ENCODE measurements at regions not wholly inside any gene's neighbourhood (a gene's known extent, or its start where the extent isn't known, plus 50 kb on each side); places are given as distances from the start of the nearest gene placed in this dataset.
"Not testable (repeated sequence)": the region's sequence is repeated elsewhere in the genome, so short reads cannot be mapped to it uniquely, and the experiment has no call there.

DNA sequence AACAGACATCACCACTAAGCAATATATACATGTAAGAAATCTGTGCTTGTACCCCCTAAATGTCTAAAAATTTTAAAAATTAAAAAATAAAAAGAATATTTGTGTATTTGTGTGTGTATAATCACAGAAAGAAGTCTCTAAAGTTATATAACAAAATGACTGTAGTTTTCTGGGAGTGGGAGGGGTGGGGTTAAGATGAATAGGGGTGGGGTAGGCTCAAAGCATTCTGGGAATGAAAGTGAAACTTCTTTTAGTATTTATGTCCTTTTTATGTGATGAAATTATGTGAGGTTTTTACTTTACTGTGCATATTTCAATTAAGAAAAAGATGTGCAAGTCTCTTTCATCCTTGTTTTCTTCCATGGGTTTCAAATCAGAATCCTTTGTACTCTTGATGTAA, 65.3 kb downstream of the FASLG start:
- TF ChIP-seq POLR2AphosphoS5 (IDR thresholded peaks at IDR 0.05), result no peak
- no peak for TF ChIP-seq POLR2A (IDR thresholded peaks at IDR 0.05)
- TF ChIP-seq, protein P1, sequence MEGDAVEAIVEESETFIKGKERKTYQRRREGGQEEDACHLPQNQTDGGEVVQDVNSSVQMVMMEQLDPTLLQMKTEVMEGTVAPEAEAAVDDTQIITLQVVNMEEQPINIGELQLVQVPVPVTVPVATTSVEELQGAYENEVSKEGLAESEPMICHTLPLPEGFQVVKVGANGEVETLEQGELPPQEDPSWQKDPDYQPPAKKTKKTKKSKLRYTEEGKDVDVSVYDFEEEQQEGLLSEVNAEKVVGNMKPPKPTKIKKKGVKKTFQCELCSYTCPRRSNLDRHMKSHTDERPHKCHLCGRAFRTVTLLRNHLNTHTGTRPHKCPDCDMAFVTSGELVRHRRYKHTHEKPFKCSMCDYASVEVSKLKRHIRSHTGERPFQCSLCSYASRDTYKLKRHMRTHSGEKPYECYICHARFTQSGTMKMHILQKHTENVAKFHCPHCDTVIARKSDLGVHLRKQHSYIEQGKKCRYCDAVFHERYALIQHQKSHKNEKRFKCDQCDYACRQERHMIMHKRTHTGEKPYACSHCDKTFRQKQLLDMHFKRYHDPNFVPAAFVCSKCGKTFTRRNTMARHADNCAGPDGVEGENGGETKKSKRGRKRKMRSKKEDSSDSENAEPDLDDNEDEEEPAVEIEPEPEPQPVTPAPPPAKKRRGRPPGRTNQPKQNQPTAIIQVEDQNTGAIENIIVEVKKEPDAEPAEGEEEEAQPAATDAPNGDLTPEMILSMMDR (IDR thresholded peaks at IDR 0.05), result no peak
- no peaks in the 10 kb centered on the region for H3K4me1 ChIP-seq
- intact Hi-C loops (cut with DNase I; ENCODE audit: low total_unique reads), result no loop called here

DNA sequence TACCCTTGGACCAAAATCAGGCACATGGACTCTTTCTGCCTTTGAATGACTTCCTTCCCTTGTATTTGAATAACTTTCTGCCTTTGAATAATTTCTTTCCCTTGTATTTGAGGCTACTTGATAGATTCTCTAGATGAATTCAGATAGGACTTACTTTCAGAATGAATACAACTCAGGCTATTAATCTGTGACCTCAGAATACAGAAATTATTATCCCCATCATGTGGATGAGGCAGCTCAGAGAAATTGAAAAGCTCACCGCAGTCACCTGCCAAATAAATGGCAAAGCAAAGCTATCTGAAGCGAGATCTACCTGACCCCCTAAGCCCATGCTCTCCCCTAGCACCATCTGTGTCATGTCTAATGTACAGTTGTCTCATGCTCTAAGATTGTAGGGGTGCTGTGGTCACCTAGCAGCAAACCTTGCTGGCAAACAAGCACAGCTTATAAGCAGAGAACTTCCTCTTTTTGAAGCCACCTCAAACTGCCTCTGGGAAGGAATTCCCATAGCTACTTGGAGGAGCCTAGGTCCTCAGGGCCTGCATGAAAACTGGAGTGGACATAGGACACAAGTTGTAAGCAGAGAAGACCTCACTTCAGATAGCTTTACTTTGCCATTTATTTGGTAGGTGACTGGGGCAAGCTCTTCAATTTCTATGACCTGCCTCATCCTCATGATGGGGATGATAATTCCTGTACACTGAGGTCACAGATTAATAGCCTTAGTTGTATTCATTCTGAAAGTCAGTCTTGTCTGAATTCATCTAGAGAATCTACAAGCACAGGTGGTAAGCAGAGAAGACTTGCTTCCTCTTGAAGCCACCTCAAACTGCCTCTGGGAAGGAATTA, 66.1 kb downstream of the FASLG start:
- TF ChIP-seq POLR2A (IDR thresholded peaks at IDR 0.05), result no peak
- TF ChIP-seq POLR2AphosphoS5 (IDR thresholded peaks at IDR 0.05), result no peak
- TF ChIP-seq, protein P1 (IDR thresholded peaks at IDR 0.05), result no peak
- Histone ChIP-seq H3K4me1 (no peaks in the 10 kb centered on the region), H3K9me3 (peaks cover 0 to 5% of the 10 kb centered on the region in 2 donors), H3K4me3 (no peak overlapping the region), H3K27me3 (no peaks in the 10 kb centered on the region), H3K27ac (no peak overlapping the region), H3K36me3 (no peaks in the 10 kb centered on the region)
- intact Hi-C loops (cut with DNase I; ENCODE audit: low total_unique reads), result no loop called here
- no peak for DNase-seq (ENCODE audit: low spot score in 2 of 2)

More for the DNA sequence above, 65.3 kb downstream of the FASLG start:
- Histone ChIP-seq H3K4me3 (no peak overlapping the region), H3K27me3 (no peaks in the 10 kb centered on the region), H3K27ac (no peak overlapping the region), H3K36me3 (no peaks in the 10 kb centered on the region), H3K9me3 (peaks cover 0 to 5% of the 10 kb centered on the region in 2 donors)
- DNase-seq (ENCODE audit: low spot score in 2 of 2), result no peak

DNA sequence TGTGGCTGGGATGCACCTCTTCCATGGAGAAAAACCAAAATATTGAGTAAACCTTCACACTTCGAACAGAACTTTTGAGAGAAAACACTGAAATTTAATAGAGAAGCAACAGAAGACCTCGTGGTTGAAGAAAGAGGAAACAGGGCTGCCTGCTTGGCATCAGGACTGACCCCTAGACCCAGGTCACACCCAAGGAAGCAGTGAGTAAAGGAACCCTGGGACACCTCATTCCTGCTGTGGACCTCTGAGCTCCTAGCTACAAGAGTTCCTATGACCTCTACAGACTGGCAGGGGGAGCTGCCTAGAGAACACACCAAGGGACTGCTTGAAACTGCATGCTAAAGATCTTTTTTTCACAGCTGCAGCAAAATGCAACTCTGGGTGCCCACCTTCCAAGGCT, 67.8 kb downstream of the FASLG start:
- no peaks in the 10 kb centered on the region for H3K4me1 ChIP-seq
- H3K27ac ChIP-seq, result no peak overlapping the region
- H3K36me3 ChIP-seq, result no peaks in the 10 kb centered on the region
- DNase-seq (ENCODE audit: low spot score in 2 of 2), result no peak
- peaks cover 0 to 5% of the 10 kb centered on the region in 2 donors for H3K9me3 ChIP-seq
- TF ChIP-seq POLR2A (IDR thresholded peaks at IDR 0.05) (no peak), POLR2AphosphoS5 (IDR thresholded peaks at IDR 0.05) (no peak)
- TF ChIP-seq, protein P1 (IDR thresholded peaks at IDR 0.05), result no peak
- intact Hi-C loops (cut with DNase I; ENCODE audit: low total_unique reads), result no loop called here
- no peaks in the 10 kb centered on the region for H3K27me3 ChIP-seq
- no peak overlapping the region for H3K4me3 ChIP-seq

DNA sequence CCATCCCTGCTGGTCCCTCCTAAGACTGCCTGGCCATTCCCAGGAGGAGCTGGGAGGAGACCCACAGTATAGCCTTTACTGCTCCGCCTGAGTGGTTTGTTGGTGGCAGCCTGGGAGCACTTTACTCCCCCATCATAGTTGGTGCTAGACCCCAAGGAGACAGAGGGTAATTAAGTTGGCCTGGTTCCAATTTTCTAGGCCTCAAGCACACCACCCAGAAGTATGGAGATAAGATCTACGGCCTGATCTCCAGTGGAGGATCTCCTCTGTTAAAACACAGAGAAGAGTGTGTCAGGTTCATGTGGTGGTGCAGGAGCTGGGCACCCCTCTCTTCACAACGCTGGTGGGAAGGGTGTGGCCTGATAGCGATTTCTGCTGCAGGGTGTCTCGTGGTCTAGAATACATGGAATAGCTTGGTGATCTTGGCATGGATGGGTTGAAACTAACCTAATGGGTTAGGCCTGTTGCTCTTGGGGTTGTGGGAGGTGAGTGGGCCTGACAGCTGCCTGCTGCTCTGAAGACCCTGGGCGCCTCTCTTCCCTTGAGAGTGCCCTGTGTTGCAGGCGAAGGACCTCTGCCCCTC, 68.5 kb downstream of the FASLG start:
- Histone ChIP-seq H3K36me3 (no peaks in the 10 kb centered on the region), H3K4me1 (no peaks in the 10 kb centered on the region), H3K27ac (no peak overlapping the region), H3K27me3 (no peaks in the 10 kb centered on the region), H3K4me3 (no peak overlapping the region), H3K9me3 (peaks cover 0 to 5% of the 10 kb centered on the region in 2 donors)
- DNase-seq (ENCODE audit: low spot score in 2 of 2), result no peak
- intact Hi-C loops (cut with DNase I; ENCODE audit: low total_unique reads), result no loop called here
- no peak for TF ChIP-seq POLR2A (IDR thresholded peaks at IDR 0.05)
- no peak for TF ChIP-seq POLR2AphosphoS5 (IDR thresholded peaks at IDR 0.05)
- TF ChIP-seq, protein P1 (IDR thresholded peaks at IDR 0.05), result no peak

DNA sequence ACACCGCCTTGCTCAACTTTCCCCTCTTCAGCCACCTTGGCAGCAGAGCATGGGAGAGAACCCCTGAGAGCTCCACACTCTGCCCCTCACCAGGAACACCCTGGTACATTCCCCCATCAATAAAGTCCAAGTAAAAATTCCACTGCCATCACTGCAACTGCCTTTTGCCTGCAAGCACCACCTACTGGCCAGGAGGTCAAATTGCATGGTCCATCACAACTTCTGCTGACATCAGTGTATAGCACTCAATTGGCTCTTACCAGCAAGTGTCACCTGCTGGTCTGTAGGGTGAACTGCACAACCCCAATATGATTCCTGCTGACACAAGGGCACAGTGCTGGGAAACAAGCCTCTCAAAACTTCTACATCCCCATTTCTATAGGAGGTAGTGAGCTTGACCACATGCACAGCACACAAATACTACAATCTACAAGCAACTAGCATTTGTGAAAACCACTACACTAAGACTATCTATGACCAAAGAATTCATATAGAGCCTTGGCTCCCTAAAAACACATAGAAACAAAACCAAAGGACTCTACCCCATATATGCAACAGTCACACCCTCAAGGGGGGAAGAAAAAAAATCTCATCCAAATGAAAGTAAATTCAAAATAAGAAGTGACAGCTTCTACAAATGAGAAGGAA, 69.2 kb downstream of the FASLG start:
- Histone ChIP-seq H3K27me3 (no peaks in the 10 kb centered on the region), H3K4me3 (no peak overlapping the region), H3K9me3 (peaks cover 0 to 5% of the 10 kb centered on the region in 2 donors), H3K4me1 (no peaks in the 10 kb centered on the region), H3K27ac (no peak overlapping the region), H3K36me3 (no peaks in the 10 kb centered on the region)
- no peak for DNase-seq (ENCODE audit: low spot score in 2 of 2)
- TF ChIP-seq, protein P1 (IDR thresholded peaks at IDR 0.05), result no peak
- TF ChIP-seq POLR2A (IDR thresholded peaks at IDR 0.05) (no peak), POLR2AphosphoS5 (IDR thresholded peaks at IDR 0.05) (no peak)
- intact Hi-C loops (cut with DNase I; ENCODE audit: low total_unique reads), result no loop called here

DNA sequence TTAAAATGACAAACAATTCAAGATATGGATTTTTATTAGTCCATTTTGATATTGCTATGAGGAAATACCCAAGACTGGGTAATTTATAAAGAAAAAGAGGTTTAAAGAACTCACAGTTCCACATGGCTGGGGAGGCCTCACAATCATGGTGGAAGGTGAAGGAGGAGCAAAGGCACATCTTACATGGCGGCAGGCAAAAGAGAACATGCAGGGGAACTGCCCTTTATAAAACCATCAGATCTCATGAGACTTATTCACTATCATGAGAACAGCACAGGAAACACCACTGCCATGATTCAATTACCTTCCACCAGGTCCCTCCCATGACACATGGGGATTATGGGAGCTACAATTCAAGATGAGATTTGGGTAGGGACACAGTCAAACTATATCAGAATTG, 69.8 kb downstream of the FASLG start:
- H3K27ac ChIP-seq; DNase-seq (ENCODE audit: low spot score in 2 of 2); H3K4me3 ChIP-seq; H3K36me3 ChIP-seq; H3K9me3 ChIP-seq; intact Hi-C loops (cut with DNase I; ENCODE audit: low total_unique reads); H3K27me3 ChIP-seq; H3K4me1 ChIP-seq: not testable (repeated sequence)

Measured in breast epithelium (tissue), 4 donors.